A549 (cell line): ENCODE measurements at regions not wholly inside any gene's neighbourhood (a gene's known extent, or its start where the extent isn't known, plus 50 kb on each side); places are given as distances from the start of the nearest gene placed in this dataset.

Source experiments
- ATAC-seq, 2 experiments: fragments of 200-7000 bp in 1 of 2; fragments of >200 bp in 1 of 2; cut with Nextera tagmentation in 1 of 2; cut with Tn5 transposase in 1 of 2; 3 replicates each; pipeline versions ENCODE4 v1.8.0 to v1.9.1; 2018 to 2020; ENCODE audit warnings: mild to moderate bottlenecking in 1 of 2, moderate library complexity in 1 of 2
- CTCF ChIA-PET: fragments of 300-600 bp; sonication (Branson Sonifier 250); formaldehyde crosslinking; extraction: SDS; loops from one replicate; lab custom pipeline; 2021; ENCODE audit warnings: antibody characterized with exemption, inconsistent platforms; lab: Yijun Ruan, JAX
- POLR2A ChIA-PET: fragments of 350-600 bp; formaldehyde crosslinking; extraction: SDS; loops from one replicate; lab custom pipeline; 2021; ENCODE audit warnings: antibody characterized with exemption, inconsistent platforms; lab: Yijun Ruan, JAX
- DNase-seq, 2 experiments: peaks; one replicate each; pipeline versions ENCODE4 v3.0.0 to v3.0.0-alpha.2; 2011 to 2016; ENCODE audit warnings: low read depth in 1 of 2, low spot score in 1 of 2
- FAIRE-seq: peaks from 2 replicates; lab custom pipeline; 2011; peaks lifted over from hg19 to GRCh38; lab: Jason Lieb, UNC
- H3K27ac ChIP-seq, 2 experiments: fragments of >200 bp; sonication (Bioruptor Twin); formaldehyde crosslinking; 3 replicates each; pipeline ENCODE4 v1.5.1; 2016 to 2017
- H3K4me1 ChIP-seq: fragments of >200 bp; sonication (Bioruptor Twin); formaldehyde crosslinking; 3 replicates; pipeline ENCODE4 v1.6.1; 2016
- H3K4me2 ChIP-seq: fragments of >200 bp; sonication (Bioruptor Twin); formaldehyde crosslinking; 3 replicates; pipeline ENCODE4 v1.6.1; 2016
- H3K4me3 ChIP-seq: fragments of >200 bp; sonication (Bioruptor Twin); formaldehyde crosslinking; 3 replicates; pipeline ENCODE4 v1.5.1; 2016
- H3K9me3 ChIP-seq: fragments of >200 bp; sonication (Bioruptor Twin); formaldehyde crosslinking; 3 replicates; pipeline ENCODE4 v1.6.1; 2016
- CHD4 ChIP-seq: fragments of 200-600 bp; sonication (generic); IDR thresholded peaks from 2 replicates; pipeline ENCODE4 v1.6.1; 2016; ENCODE audit warnings: antibody characterized with exemption, mild to moderate bottlenecking, borderline replicate concordance
- ESRRA ChIP-seq: fragments of 150-350 bp; IDR thresholded peaks from 2 replicates; pipeline ENCODE4 v1.6.1; 2014; ENCODE audit warnings: mild to moderate bottlenecking, low read length, borderline replicate concordance
- FOSB ChIP-seq: fragments of 250-450 bp; sonication (Bioruptor Pico); IDR thresholded peaks from 2 replicates; pipeline ENCODE4 v1.5.0; 2020; ENCODE audit warnings: mild to moderate bottlenecking, moderate library complexity
- HDAC2 ChIP-seq: fragments of 200-600 bp; sonication (generic); IDR thresholded peaks from 2 replicates; pipeline ENCODE4 v1.6.1; 2016
- HEYL ChIP-seq: fragments of 250-450 bp; sonication (Bioruptor Pico); IDR thresholded peaks from 2 replicates; pipeline ENCODE4 v1.8.0; 2021; ENCODE audit warnings: mild to moderate bottlenecking, moderate library complexity
- HOXB13 ChIP-seq: fragments of 250-450 bp; sonication (Bioruptor Pico); IDR thresholded peaks from 2 replicates; pipeline ENCODE4 v1.5.0; 2020; ENCODE audit warnings: low read depth, mild to moderate bottlenecking, moderate library complexity
- JUN ChIP-seq, 2 experiments: fragments of >200 bp; sonication (Bioruptor Twin); formaldehyde crosslinking; IDR thresholded peaks; 2 replicates in 1 of 2; 3 replicates in 1 of 2; pipeline ENCODE4 v1.6.1; 2016 to 2017
- KDM1A ChIP-seq: fragments of 200-600 bp; sonication (generic); IDR thresholded peaks from 2 replicates; pipeline ENCODE4 v1.6.1; 2016; ENCODE audit warnings: low read depth, mild to moderate bottlenecking
- KDM5A ChIP-seq: fragments of 200-600 bp; sonication (generic); IDR thresholded peaks from 2 replicates; pipeline ENCODE4 v1.6.1; 2016; ENCODE audit warnings: antibody characterized with exemption, mild to moderate bottlenecking
- MYC ChIP-seq: IDR thresholded peaks from 2 replicates; pipeline ENCODE4 v1.6.1; 2012; ENCODE audit warnings: mild to moderate bottlenecking, inconsistent platforms, low read length, improper control_type of control experiment, borderline replicate concordance
- NPAS2 ChIP-seq: fragments of 250-450 bp; sonication (Bioruptor Pico); IDR thresholded peaks from 2 replicates; pipeline ENCODE4 v1.8.0; 2022; ENCODE audit warnings: mild to moderate bottlenecking, moderate library complexity, borderline replicate concordance
- PBX3 ChIP-seq: IDR thresholded peaks from 2 replicates; pipeline ENCODE4 v1.6.1; 2012
- POLR2A ChIP-seq: IDR thresholded peaks from 2 replicates; pipeline ENCODE4 v1.6.1; 2012; ENCODE audit warnings: mild to moderate bottlenecking, low read length
- RARB ChIP-seq: fragments of 250-450 bp; sonication (Bioruptor Pico); IDR thresholded peaks from 2 replicates; pipeline ENCODE4 v1.8.0; 2021; ENCODE audit warnings: mild to moderate bottlenecking, moderate library complexity
- RCOR1 ChIP-seq: fragments of 150-350 bp; IDR thresholded peaks from 2 replicates; pipeline ENCODE4 v1.6.1; 2014; ENCODE audit warnings: antibody characterized with exemption, low read length, low read depth
- RNF2 ChIP-seq: fragments of 200-600 bp; sonication (generic); IDR thresholded peaks from 2 replicates; pipeline ENCODE4 v1.6.1; 2016; ENCODE audit warnings: low read depth, mild to moderate bottlenecking, antibody characterized with exemption, moderate library complexity, borderline replicate concordance
- SMC3 ChIP-seq: fragments of >200 bp; sonication (Bioruptor Twin); formaldehyde crosslinking; IDR thresholded peaks from 3 replicates; pipeline ENCODE4 v1.6.1; 2018; ENCODE audit warnings: inconsistent platforms
- TFCP2L1 ChIP-seq: fragments of 250-450 bp; sonication (Bioruptor Pico); IDR thresholded peaks from 2 replicates; pipeline ENCODE4 v1.5.0; 2021; ENCODE audit warnings: mild to moderate bottlenecking
- ZC3H11A ChIP-seq: fragments of 450-650 bp; IDR thresholded peaks from 2 replicates; pipeline ENCODE4 v1.6.1; 2014; ENCODE audit warnings: antibody characterized with exemption, mild to moderate bottlenecking
- WGBS: methylation state at CpG from one replicate; pipeline ENCODE4 v1.1.6; 2017; ENCODE audit errors: missing lambda C conversion rate; 5-methylcytosine and 5-hydroxymethylcytosine counted together
- TF ChIP-seq, protein P1 (sequence below): fragments of >200 bp; sonication (Bioruptor Twin); formaldehyde crosslinking; IDR thresholded peaks from 3 replicates; pipeline ENCODE4 v1.5.1; 2016
- TF ChIP-seq, protein P2 (sequence below): fragments of 250-450 bp; sonication (Bioruptor Pico); IDR thresholded peaks from 2 replicates; pipeline ENCODE4 v1.5.0; 2021; ENCODE audit warnings: mild to moderate bottlenecking, moderate library complexity, borderline replicate concordance
- TF ChIP-seq, protein P3 (sequence below): IDR thresholded peaks from 2 replicates; pipeline ENCODE4 v1.6.1; 2012
- TF ChIP-seq, protein P4 (sequence below): fragments of 150-350 bp; IDR thresholded peaks from 2 replicates; pipeline ENCODE4 v1.6.1; 2014; ENCODE audit warnings: low read depth, mild to moderate bottlenecking, low read length
- TF ChIP-seq, protein P5 (sequence below): IDR thresholded peaks from 2 replicates; pipeline ENCODE4 v1.6.1; 2012; ENCODE audit warnings: low read depth, borderline replicate concordance

GRCh38 chr4:18859468-18859867 is 837.9 kb upstream of the LCORL start:
- POLR2A ChIA-PET: no interaction called here
- no peak overlapping the region for H3K4me2 ChIP-seq
- TF ChIP-seq, protein P1, sequence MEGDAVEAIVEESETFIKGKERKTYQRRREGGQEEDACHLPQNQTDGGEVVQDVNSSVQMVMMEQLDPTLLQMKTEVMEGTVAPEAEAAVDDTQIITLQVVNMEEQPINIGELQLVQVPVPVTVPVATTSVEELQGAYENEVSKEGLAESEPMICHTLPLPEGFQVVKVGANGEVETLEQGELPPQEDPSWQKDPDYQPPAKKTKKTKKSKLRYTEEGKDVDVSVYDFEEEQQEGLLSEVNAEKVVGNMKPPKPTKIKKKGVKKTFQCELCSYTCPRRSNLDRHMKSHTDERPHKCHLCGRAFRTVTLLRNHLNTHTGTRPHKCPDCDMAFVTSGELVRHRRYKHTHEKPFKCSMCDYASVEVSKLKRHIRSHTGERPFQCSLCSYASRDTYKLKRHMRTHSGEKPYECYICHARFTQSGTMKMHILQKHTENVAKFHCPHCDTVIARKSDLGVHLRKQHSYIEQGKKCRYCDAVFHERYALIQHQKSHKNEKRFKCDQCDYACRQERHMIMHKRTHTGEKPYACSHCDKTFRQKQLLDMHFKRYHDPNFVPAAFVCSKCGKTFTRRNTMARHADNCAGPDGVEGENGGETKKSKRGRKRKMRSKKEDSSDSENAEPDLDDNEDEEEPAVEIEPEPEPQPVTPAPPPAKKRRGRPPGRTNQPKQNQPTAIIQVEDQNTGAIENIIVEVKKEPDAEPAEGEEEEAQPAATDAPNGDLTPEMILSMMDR: no peak
- no peak for TF ChIP-seq RNF2
- no peak for TF ChIP-seq CHD4
- no peak for TF ChIP-seq JUN (IDR thresholded peaks at IDR 0.05)
- no peak for TF ChIP-seq ESRRA
- TF ChIP-seq MYC: no peak
- no peaks in the 10 kb centered on the region for H3K4me1 ChIP-seq
- CTCF ChIA-PET: no interaction called here
- H3K27ac ChIP-seq: no peak overlapping the region
- WGBS: 3% methylated on average over 2 of the region's 2 CpGs
- DNase-seq: no peak
- H3K9me3 ChIP-seq: no peaks in the 10 kb centered on the region
- no peak overlapping the region for H3K4me3 ChIP-seq
- FAIRE-seq: no peak
- no peak for ATAC-seq

GRCh38 chr4:18858229-18858922 is 836.8 kb upstream of the LCORL start:
- 3% methylated on average over 6 of the region's 6 CpGs for WGBS
- Histone ChIP-seq H3K9me3 (no peaks in the 10 kb centered on the region), H3K4me2 (no peak overlapping the region), H3K27ac (no peak overlapping the region), H3K4me3 (no peak overlapping the region), H3K4me1 (no peaks in the 10 kb centered on the region)
- TF ChIP-seq, protein P2, sequence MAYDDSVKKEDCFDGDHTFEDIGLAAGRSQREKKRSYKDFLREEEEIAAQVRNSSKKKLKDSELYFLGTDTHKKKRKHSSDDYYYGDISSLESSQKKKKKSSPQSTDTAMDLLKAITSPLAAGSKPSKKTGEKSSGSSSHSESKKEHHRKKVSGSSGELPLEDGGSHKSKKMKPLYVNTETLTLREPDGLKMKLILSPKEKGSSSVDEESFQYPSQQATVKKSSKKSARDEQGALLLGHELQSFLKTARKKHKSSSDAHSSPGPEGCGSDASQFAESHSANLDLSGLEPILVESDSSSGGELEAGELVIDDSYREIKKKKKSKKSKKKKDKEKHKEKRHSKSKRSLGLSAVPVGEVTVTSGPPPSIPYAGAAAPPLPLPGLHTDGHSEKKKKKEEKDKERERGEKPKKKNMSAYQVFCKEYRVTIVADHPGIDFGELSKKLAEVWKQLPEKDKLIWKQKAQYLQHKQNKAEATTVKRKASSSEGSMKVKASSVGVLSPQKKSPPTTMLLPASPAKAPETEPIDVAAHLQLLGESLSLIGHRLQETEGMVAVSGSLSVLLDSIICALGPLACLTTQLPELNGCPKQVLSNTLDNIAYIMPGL (CRISPR knock-in tag): no peak
- TF ChIP-seq HDAC2: no peak
- CTCF ChIA-PET: interaction anchor here (0.8 to 1.0 kb wide), 2 partner anchors 53 to 322 kb away, joined by 3 read pairs; no protein-coding TSS in a partner anchor
- FAIRE-seq (no peak), ATAC-seq (no peak), DNase-seq (no peak)
- POLR2A ChIA-PET: no interaction called here

DNA sequence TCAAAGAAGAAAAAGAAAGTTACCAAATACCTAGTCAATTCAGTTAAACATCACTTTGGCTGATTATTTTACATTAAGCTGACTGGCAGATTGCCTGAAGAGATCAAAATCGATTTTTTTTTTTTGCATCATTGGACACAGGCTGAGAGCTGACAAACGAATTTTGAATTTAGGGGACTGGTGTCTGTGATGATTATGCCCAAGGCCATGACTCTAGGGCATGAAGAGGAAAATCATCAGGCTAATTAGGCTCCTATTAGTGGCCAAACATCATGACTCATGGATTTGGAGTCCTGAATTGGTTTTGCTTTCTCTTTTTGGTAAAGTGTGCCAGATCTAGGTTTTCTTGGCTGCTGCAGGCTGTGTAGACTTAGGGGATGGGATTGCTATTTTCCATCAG is 829.3 kb upstream of the LCORL start:
- Histone ChIP-seq H3K9me3 (no peaks in the 10 kb centered on the region), H3K27ac (no peak overlapping the region), H3K4me3 (no peak overlapping the region), H3K4me2 (no peak overlapping the region), H3K4me1 (no peaks in the 10 kb centered on the region)
- FAIRE-seq (no peak), DNase-seq (no peak), ATAC-seq (no peak)
- WGBS: 3% methylated on average over 2 of the region's 2 CpGs
- CTCF ChIA-PET: no interaction called here
- TF ChIP-seq FOSB (CRISPR knock-in tag) (no peak), KDM1A (no peak), RARB (no peak), HEYL (CRISPR knock-in tag) (no peak), SMC3 (no peak), NPAS2 (CRISPR knock-in tag) (no peak), KDM5A (no peak), POLR2A (no peak), TFCP2L1 (no peak), ESRRA (no peak), HOXB13 (CRISPR knock-in tag) (no peak), PBX3 (no peak), RCOR1 (no peak), ZC3H11A (no peak)
- TF ChIP-seq, protein P2 (CRISPR knock-in tag): no peak
- TF ChIP-seq, protein P3, sequence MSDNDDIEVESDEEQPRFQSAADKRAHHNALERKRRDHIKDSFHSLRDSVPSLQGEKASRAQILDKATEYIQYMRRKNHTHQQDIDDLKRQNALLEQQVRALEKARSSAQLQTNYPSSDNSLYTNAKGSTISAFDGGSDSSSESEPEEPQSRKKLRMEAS: no peak
- TF ChIP-seq, protein P4, sequence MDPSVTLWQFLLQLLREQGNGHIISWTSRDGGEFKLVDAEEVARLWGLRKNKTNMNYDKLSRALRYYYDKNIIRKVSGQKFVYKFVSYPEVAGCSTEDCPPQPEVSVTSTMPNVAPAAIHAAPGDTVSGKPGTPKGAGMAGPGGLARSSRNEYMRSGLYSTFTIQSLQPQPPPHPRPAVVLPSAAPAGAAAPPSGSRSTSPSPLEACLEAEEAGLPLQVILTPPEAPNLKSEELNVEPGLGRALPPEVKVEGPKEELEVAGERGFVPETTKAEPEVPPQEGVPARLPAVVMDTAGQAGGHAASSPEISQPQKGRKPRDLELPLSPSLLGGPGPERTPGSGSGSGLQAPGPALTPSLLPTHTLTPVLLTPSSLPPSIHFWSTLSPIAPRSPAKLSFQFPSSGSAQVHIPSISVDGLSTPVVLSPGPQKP: no peak
- TF ChIP-seq, protein P5, sequence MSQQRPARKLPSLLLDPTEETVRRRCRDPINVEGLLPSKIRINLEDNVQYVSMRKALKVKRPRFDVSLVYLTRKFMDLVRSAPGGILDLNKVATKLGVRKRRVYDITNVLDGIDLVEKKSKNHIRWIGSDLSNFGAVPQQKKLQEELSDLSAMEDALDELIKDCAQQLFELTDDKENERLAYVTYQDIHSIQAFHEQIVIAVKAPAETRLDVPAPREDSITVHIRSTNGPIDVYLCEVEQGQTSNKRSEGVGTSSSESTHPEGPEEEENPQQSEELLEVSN: no peak
- POLR2A ChIA-PET: no interaction called here
